Choroid plexus epithelial cell (primary cell): ENCODE measurements at regions not wholly inside any gene's neighbourhood (a gene's known extent, or its start where the extent isn't known, plus 50 kb on each side); places are given as distances from the start of the nearest gene placed in this dataset.
"Not testable (repeated sequence)": the region's sequence is repeated elsewhere in the genome, so short reads cannot be mapped to it uniquely, and the experiment has no call there.

Source experiments
- DNase-seq: peaks from one replicate; pipeline ENCODE4 v3.0.0-alpha.2; 2010; ENCODE audit warnings: low read depth
- H3K4me3 ChIP-seq: 2 replicates; pipeline ENCODE4 v1.5.1; 2011; ENCODE audit warnings: low read depth, mild to moderate bottlenecking, control low read depth, low read length, moderate library complexity
- CTCF ChIP-seq: conservative IDR thresholded peaks from 2 replicates; pipeline ENCODE4 v1.5.1; 2011; ENCODE audit warnings: low read depth, mild to moderate bottlenecking, control low read depth, inconsistent platforms, low read length, moderate library complexity

GRCh38 chr2:132272713-132273112 lies 111.0 kb upstream of the ANKRD30BL start:
- no peak for TF ChIP-seq CTCF
- H3K4me3 ChIP-seq: no peak overlapping the region
- DNase-seq: no peak

GRCh38 chr2:132273585-132273984 lies 111.8 kb upstream of the ANKRD30BL start:
- DNase-seq: not testable (repeated sequence)

GRCh38 chr2:132274000-132274399 lies 112.2 kb upstream of the ANKRD30BL start:
- no peak for DNase-seq
- H3K4me3 ChIP-seq: no peak overlapping the region
- no peak for TF ChIP-seq CTCF

More at GRCh38 chr2:132273585-132273984, 111.8 kb upstream of the ANKRD30BL start:
- not testable (repeated sequence) for H3K4me3 ChIP-seq

GRCh38 chr2:132275396-132275795 lies 113.6 kb upstream of the ANKRD30BL start:
- no peak overlapping the region for H3K4me3 ChIP-seq
- DNase-seq: no peak
- TF ChIP-seq CTCF: no peak

GRCh38 chr2:132276571-132276981 lies 114.8 kb upstream of the ANKRD30BL start:
- no peak for DNase-seq
- no peak for TF ChIP-seq CTCF
- H3K4me3 ChIP-seq: no peak overlapping the region

- TF ChIP-seq CTCF: no peak
- no peak overlapping the region for H3K4me3 ChIP-seq
- DNase-seq: no peak
Observed at GRCh38 chr2:132278267-132278666, 116.5 kb upstream of the ANKRD30BL start.

- no peak for DNase-seq
- no peak for TF ChIP-seq CTCF
- H3K4me3 ChIP-seq: no peak overlapping the region
Observed at GRCh38 chr2:132279344-132279743, 117.6 kb upstream of the ANKRD30BL start.
